H9 (cell line): ENCODE measurements at regions not wholly inside any gene's neighbourhood (a gene's known extent, or its start where the extent isn't known, plus 50 kb on each side); places are given as distances from the start of the nearest gene placed in this dataset.

Experiments used
- DNase-seq: peaks from one replicate; pipeline ENCODE4 v3.0.0-alpha.2; 2017
- H2AFZ ChIP-seq: one replicate; pipeline ENCODE4 v1.6.1; 2013; ENCODE audit warnings: mild to moderate bottlenecking, low read length, control low read depth, moderate library complexity
- H2AK5ac ChIP-seq: 2 replicates; pipeline ENCODE4 v1.6.1; 2013; ENCODE audit warnings: low read length, control low read depth, mixed read lengths; ENCODE audit not compliant: insufficient read length
- H2BK120ac ChIP-seq: one replicate; pipeline ENCODE4 v1.6.1; 2013; ENCODE audit warnings: low read depth, mild to moderate bottlenecking, low read length, control low read depth, inconsistent platforms; ENCODE audit not compliant: poor library complexity, severe bottlenecking
- H2BK12ac ChIP-seq: 2 replicates; pipeline ENCODE4 v1.6.1; 2013; ENCODE audit warnings: low read length, control low read depth, mixed read lengths, low read depth; ENCODE audit not compliant: insufficient read length
- H2BK15ac ChIP-seq: 2 replicates; pipeline ENCODE4 v1.6.1; 2013; ENCODE audit warnings: low read depth, low read length, control low read depth
- H2BK20ac ChIP-seq: one replicate; pipeline ENCODE4 v1.6.1; 2013; ENCODE audit warnings: low read depth, mild to moderate bottlenecking, low read length, control low read depth, inconsistent platforms; ENCODE audit not compliant: poor library complexity, severe bottlenecking
- H2BK5ac ChIP-seq: 2 replicates; pipeline ENCODE4 v1.6.1; 2013; ENCODE audit warnings: low read length, control low read depth, mixed read lengths; ENCODE audit not compliant: insufficient read length
- H3K14ac ChIP-seq: 2 replicates; pipeline ENCODE4 v1.6.1; 2013; ENCODE audit warnings: low read length, control low read depth; ENCODE audit not compliant: insufficient read depth
- H3K18ac ChIP-seq: 2 replicates; pipeline ENCODE4 v1.6.1; 2013; ENCODE audit warnings: low read depth, mild to moderate bottlenecking, mixed read lengths, low read length, control low read depth; ENCODE audit not compliant: insufficient read length
- H3K23ac ChIP-seq: 2 replicates; pipeline ENCODE4 v1.6.1; 2013; ENCODE audit warnings: low read length, control low read depth, mixed read lengths, low read depth; ENCODE audit not compliant: insufficient read length
- H3K23me2 ChIP-seq: 2 replicates; pipeline ENCODE4 v1.6.1; 2013; ENCODE audit warnings: low read depth, mild to moderate bottlenecking, mixed read lengths, low read length, control low read depth; ENCODE audit not compliant: insufficient read length, poor library complexity, severe bottlenecking
- H3K27ac ChIP-seq: 2 replicates; pipeline ENCODE4 v1.5.1; 2013; ENCODE audit warnings: low read length, control low read depth, mixed read lengths, low read depth; ENCODE audit not compliant: insufficient read length
- H3K27me3 ChIP-seq: 2 replicates; pipeline ENCODE4 v1.6.1; 2013; ENCODE audit warnings: low read length, control low read depth, inconsistent platforms; ENCODE audit not compliant: insufficient read depth
- H3K4ac ChIP-seq: 2 replicates; pipeline ENCODE4 v1.6.1; 2013; ENCODE audit warnings: low read depth, mild to moderate bottlenecking, control low read depth, inconsistent platforms, low read length, moderate library complexity
- H3K4me1 ChIP-seq: 2 replicates; pipeline ENCODE4 v1.6.1; 2013; ENCODE audit warnings: low read length, control low read depth, inconsistent platforms; ENCODE audit not compliant: insufficient read depth
- H3K4me2 ChIP-seq: 2 replicates; pipeline ENCODE4 v1.6.1; 2013; ENCODE audit warnings: low read length, control low read depth, mixed read lengths; ENCODE audit not compliant: insufficient read length, insufficient read depth
- H3K56ac ChIP-seq: 2 replicates; pipeline ENCODE4 v1.6.1; 2013; ENCODE audit warnings: low read depth, mild to moderate bottlenecking, mixed read lengths, low read length, control low read depth; ENCODE audit not compliant: insufficient read length
- H3K79me1 ChIP-seq: 2 replicates; pipeline ENCODE4 v1.6.1; 2013; ENCODE audit warnings: low read depth, mild to moderate bottlenecking, moderate library complexity, low read length, control low read depth, inconsistent platforms; ENCODE audit not compliant: insufficient read depth, poor library complexity, severe bottlenecking
- H3K79me2 ChIP-seq: 2 replicates; pipeline ENCODE4 v1.6.1; 2013; ENCODE audit warnings: low read length, control low read depth, inconsistent platforms; ENCODE audit not compliant: insufficient read depth
- H3K9ac ChIP-seq: 2 replicates; pipeline ENCODE4 v1.6.1; 2013; ENCODE audit warnings: low read length, control low read depth, mixed read lengths; ENCODE audit not compliant: insufficient read length; ENCODE audit errors: extremely low read depth
- H3K9me3 ChIP-seq: one replicate; pipeline ENCODE4 v1.6.1; 2013; ENCODE audit warnings: low read depth, low read length, inconsistent platforms; ENCODE audit not compliant: control insufficient read depth
- H3T11ph ChIP-seq: one replicate; pipeline ENCODE4 v1.6.1; 2013; ENCODE audit warnings: mild to moderate bottlenecking, low read length, control low read depth, inconsistent platforms
- H4K20me1 ChIP-seq: one replicate; pipeline ENCODE4 v1.6.1; 2013; ENCODE audit not compliant: control insufficient read depth, insufficient read length, insufficient read depth
- H4K5ac ChIP-seq: 2 replicates; pipeline ENCODE4 v1.6.1; 2013; ENCODE audit warnings: low read depth, mild to moderate bottlenecking, mixed read lengths, low read length, control low read depth; ENCODE audit not compliant: insufficient read length
- H4K8ac ChIP-seq: replicated peaks from 2 replicates; pipeline ENCODE4 v1.6.1; 2013; ENCODE audit warnings: low read length, control low read depth, mixed read lengths, low read depth; ENCODE audit not compliant: insufficient read length
- H4K91ac ChIP-seq: 2 replicates; pipeline ENCODE4 v1.6.1; 2013; ENCODE audit warnings: low read depth, mild to moderate bottlenecking, moderate library complexity, mixed read lengths, low read length, control low read depth; ENCODE audit not compliant: insufficient read length
- H3K27ac Mint-ChIP-seq, 3 experiments: 2 replicates in 2 of 3; 3 replicates in 1 of 3; pipeline ENCODE4 v1.8.0; 2020 to 2021; ENCODE audit warnings: mixed read lengths in 3 of 3, mild to moderate bottlenecking in 1 of 3, moderate library complexity in 1 of 3
- H3K27me3 Mint-ChIP-seq: 2 replicates; pipeline ENCODE4 v1.8.0; 2021; ENCODE audit warnings: low read depth, mild to moderate bottlenecking, moderate library complexity, mixed read lengths
- H3K36me3 Mint-ChIP-seq, 3 experiments: 2 replicates in 2 of 3; 3 replicates in 1 of 3; pipeline ENCODE4 v1.8.0; 2020 to 2021; ENCODE audit warnings: low read depth in 3 of 3, mixed read lengths in 3 of 3; ENCODE audit not compliant: insufficient read depth in 1 of 3
- H3K4me1 Mint-ChIP-seq, 2 experiments: 2 replicates each; pipeline ENCODE4 v1.8.0; 2020; ENCODE audit warnings: mixed read lengths in 2 of 2
- H3K4me3 Mint-ChIP-seq, 2 experiments: 2 replicates in 1 of 2; 3 replicates in 1 of 2; pipeline ENCODE4 v1.8.0; 2020 to 2021; ENCODE audit warnings: mild to moderate bottlenecking in 2 of 2, mixed read lengths in 2 of 2, moderate library complexity in 1 of 2
- H3K9me3 Mint-ChIP-seq, 2 experiments: 2 replicates in 1 of 2; 3 replicates in 1 of 2; pipeline ENCODE4 v1.8.0; 2020; ENCODE audit warnings: mild to moderate bottlenecking in 2 of 2, mixed read lengths in 2 of 2, moderate library complexity in 1 of 2
- WGBS: extraction: QIAGEN DNeasy Blood & Tissue Kit; methylation state at CpG from one replicate; pipeline ENCODE4 v1.1.7; 2013; ENCODE audit warnings: missing lambda C conversion rate, low lambda C conversion rate, mixed read lengths; ENCODE audit not compliant: insufficient read length; ENCODE audit errors: extremely low coverage; 5-methylcytosine and 5-hydroxymethylcytosine counted together
- TF ChIP-seq, protein P1 (sequence below): fragments of 200-600 bp; sonication (generic); conservative IDR thresholded peaks from 3 replicates; pipeline ENCODE4 v1.8.0; 2021; ENCODE audit warnings: antibody characterized with exemption, mild to moderate bottlenecking

DNA sequence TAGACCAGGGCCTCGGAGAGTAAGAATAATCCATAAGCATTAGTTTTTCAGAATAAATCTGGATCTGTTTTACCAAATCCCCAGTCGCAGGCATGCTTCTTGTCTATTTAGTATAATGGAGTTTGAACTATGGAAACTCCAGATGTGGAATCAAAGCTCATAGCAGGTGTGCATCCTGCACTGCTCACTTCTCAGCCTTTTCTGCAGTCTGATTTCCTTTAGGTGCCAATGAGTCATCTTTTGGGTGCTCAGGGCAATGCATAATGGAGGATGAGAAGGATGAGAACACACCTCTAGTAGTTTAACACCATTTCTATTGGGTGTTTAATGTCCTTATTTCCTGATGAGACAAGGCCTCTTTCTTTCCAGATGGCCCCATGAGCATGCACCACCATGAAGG lies 961.2 kb downstream of the TMEM121 start:
- Histone ChIP-seq H2AFZ (no peak overlapping the region), H3K14ac (no peak overlapping the region), H2BK20ac (no peak overlapping the region), H4K91ac (no peak overlapping the region), H3K56ac (no peak overlapping the region), H4K20me1 (no peaks in the 10 kb centered on the region), H3K79me1 (no peaks in the 10 kb centered on the region), H3T11ph (no peak overlapping the region), H3K79me2 (no peaks in the 10 kb centered on the region), H4K5ac (no peak overlapping the region), H3K4me1 (no peaks in the 10 kb centered on the region), H2AK5ac (no peak overlapping the region), H2BK5ac (no peak overlapping the region), H3K9ac (no peak overlapping the region), H3K23me2 (no peaks in the 10 kb centered on the region), H3K27ac (no peak overlapping the region), H3K27me3 (no peaks in the 10 kb centered on the region), H3K4me2 (no peak overlapping the region), H2BK15ac (no peak overlapping the region), H3K4ac (no peak overlapping the region), H2BK120ac (no peak overlapping the region), H2BK12ac (no peak overlapping the region), H3K18ac (no peak overlapping the region), H3K23ac (no peak overlapping the region), H3K9me3 (peaks cover 70% of the 10 kb centered on the region), H4K8ac (no peak overlapping the region)
- Mint-ChIP-seq H3K9me3 (peaks cover 64 to 69% of the 10 kb centered on the region in 2 experiments), H3K36me3 (peaks cover 0 to 12% (median 8%) of the 10 kb centered on the region in 3 experiments; a peak in 6 of 7 replicates), H3K27me3 (no peaks in the 10 kb centered on the region), H3K4me1 (no peaks in the 10 kb centered on the region), H3K27ac (no peak overlapping the region), H3K4me3 (no peak overlapping the region)
- WGBS, result no CpG with 5 or more reads among the region's 2 CpGs
- DNase-seq, result no peak
- TF ChIP-seq, protein P1, sequence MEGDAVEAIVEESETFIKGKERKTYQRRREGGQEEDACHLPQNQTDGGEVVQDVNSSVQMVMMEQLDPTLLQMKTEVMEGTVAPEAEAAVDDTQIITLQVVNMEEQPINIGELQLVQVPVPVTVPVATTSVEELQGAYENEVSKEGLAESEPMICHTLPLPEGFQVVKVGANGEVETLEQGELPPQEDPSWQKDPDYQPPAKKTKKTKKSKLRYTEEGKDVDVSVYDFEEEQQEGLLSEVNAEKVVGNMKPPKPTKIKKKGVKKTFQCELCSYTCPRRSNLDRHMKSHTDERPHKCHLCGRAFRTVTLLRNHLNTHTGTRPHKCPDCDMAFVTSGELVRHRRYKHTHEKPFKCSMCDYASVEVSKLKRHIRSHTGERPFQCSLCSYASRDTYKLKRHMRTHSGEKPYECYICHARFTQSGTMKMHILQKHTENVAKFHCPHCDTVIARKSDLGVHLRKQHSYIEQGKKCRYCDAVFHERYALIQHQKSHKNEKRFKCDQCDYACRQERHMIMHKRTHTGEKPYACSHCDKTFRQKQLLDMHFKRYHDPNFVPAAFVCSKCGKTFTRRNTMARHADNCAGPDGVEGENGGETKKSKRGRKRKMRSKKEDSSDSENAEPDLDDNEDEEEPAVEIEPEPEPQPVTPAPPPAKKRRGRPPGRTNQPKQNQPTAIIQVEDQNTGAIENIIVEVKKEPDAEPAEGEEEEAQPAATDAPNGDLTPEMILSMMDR, result no peak
